A673 (cell line): ENCODE measurements at regions not wholly inside any gene's neighbourhood (a gene's known extent, or its start where the extent isn't known, plus 50 kb on each side); places are given as distances from the start of the nearest gene placed in this dataset.

Source experiments
- BruUV-seq: library from RNA; stranded (reverse); fragments of 400-500 nt; replicated peaks from 2 replicates; lab custom pipeline; 2021; lab: Mats Ljungman, UMichigan
- CTCF ChIA-PET: fragments of 300-600 bp; sonication (Branson Sonifier 250); formaldehyde crosslinking; loops from one replicate; lab custom pipeline; 2022; ENCODE audit warnings: antibody characterized with exemption; lab: Charles Lee
- POLR2A ChIA-PET: fragments of 300-600 bp; sonication (Branson Sonifier 250); formaldehyde crosslinking; loops from one replicate; lab custom pipeline; 2022; ENCODE audit warnings: antibody characterized with exemption; ENCODE audit not compliant: low non-redundant PET; lab: Charles Lee
- DNase-seq: peaks from one replicate; pipeline ENCODE4 v3.0.0-alpha.2; 2015; ENCODE audit warnings: low spot score
- H3K27ac ChIP-seq: fragments of 200-600 bp; sonication (generic); 2 replicates; pipeline ENCODE4 v1.5.1; 2016; ENCODE audit warnings: mixed run types, low read depth, mild to moderate bottlenecking, mixed read lengths, antibody characterized with exemption, low read length; ENCODE audit not compliant: poor library complexity, severe bottlenecking
- H3K27me3 ChIP-seq: fragments of 200-600 bp; sonication (generic); replicated peaks from 2 replicates; pipeline ENCODE4 v1.6.1; 2017; ENCODE audit warnings: mixed run types, low read depth, mild to moderate bottlenecking, mixed read lengths, antibody characterized with exemption, low read length; ENCODE audit not compliant: insufficient read depth, poor library complexity
- H3K36me3 ChIP-seq: fragments of 200-600 bp; sonication (generic); 2 replicates; pipeline ENCODE4 v1.6.1; 2016; ENCODE audit warnings: mixed run types, mild to moderate bottlenecking, mixed read lengths, antibody characterized with exemption, low read length; ENCODE audit not compliant: insufficient read depth, poor library complexity, severe bottlenecking
- H3K4me1 ChIP-seq: fragments of 200-600 bp; sonication (generic); 2 replicates; pipeline ENCODE4 v1.6.1; 2017; ENCODE audit warnings: mixed run types, mild to moderate bottlenecking, mixed read lengths, antibody characterized with exemption, low read length; ENCODE audit not compliant: insufficient read depth, poor library complexity, severe bottlenecking
- H3K4me3 ChIP-seq: fragments of 200-600 bp; sonication (generic); 2 replicates; pipeline ENCODE4 v1.5.1; 2016; ENCODE audit warnings: low read depth, mixed run types, mild to moderate bottlenecking, mixed read lengths, low read length; ENCODE audit not compliant: poor library complexity, severe bottlenecking
- H3K9me3 ChIP-seq: fragments of 200-600 bp; sonication (generic); 2 replicates; pipeline ENCODE4 v1.6.1; 2016; ENCODE audit warnings: mixed run types, low read depth, mild to moderate bottlenecking, mixed read lengths, antibody characterized with exemption, low read length; ENCODE audit not compliant: poor library complexity, severe bottlenecking
- EZH2 ChIP-seq: fragments of 200-600 bp; sonication (generic); IDR thresholded peaks from 2 replicates; pipeline ENCODE4 v1.6.1; 2017; ENCODE audit warnings: borderline replicate concordance, low read depth, mild to moderate bottlenecking, mixed read lengths, antibody characterized with exemption, low read length; ENCODE audit not compliant: poor library complexity, severe bottlenecking
- intact Hi-C: fragments of 100-400 bp; cut with micrococcal nuclease; formaldehyde crosslinking; loops from one replicate; pipeline ENCODE4 v1.10.0; 2022; ENCODE audit not compliant: unreplicated experiment
- TF ChIP-seq, protein P1 (sequence below): fragments of 300-800, 200-600 bp; sonication (generic); conservative IDR thresholded peaks from 2 replicates; pipeline ENCODE4 v1.5.1; 2017; ENCODE audit warnings: low read depth, mild to moderate bottlenecking, antibody characterized with exemption, low read length, moderate library complexity, mixed read lengths

DNA sequence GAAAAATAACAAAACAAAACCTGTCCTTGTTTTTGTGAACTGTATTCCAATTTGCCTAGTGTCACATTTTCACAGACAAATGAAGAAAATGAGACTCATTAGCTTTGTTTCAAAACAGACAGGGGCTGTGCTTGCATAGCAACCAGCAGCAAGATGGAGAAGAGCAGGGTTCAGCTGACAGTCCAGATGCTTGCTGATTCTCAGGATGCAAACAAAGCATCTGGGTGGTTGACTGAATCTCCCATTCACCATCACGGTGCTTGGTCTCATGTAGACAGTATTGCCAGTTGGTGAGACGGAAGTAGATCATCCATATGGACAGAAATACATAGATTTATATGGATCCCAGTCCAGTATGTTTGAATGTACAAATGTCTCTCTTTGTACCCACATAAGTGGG lies 326.8 kb downstream of the CCDC85A start:
- Histone ChIP-seq H3K36me3 (no peaks in the 10 kb centered on the region), H3K4me1 (no peaks in the 10 kb centered on the region), H3K4me3 (no peak overlapping the region), H3K9me3 (no peaks in the 10 kb centered on the region), H3K27ac (no peak overlapping the region), H3K27me3 (no peaks in the 10 kb centered on the region)
- CTCF ChIA-PET, result no interaction called here
- no peak for TF ChIP-seq EZH2
- TF ChIP-seq, protein P1, sequence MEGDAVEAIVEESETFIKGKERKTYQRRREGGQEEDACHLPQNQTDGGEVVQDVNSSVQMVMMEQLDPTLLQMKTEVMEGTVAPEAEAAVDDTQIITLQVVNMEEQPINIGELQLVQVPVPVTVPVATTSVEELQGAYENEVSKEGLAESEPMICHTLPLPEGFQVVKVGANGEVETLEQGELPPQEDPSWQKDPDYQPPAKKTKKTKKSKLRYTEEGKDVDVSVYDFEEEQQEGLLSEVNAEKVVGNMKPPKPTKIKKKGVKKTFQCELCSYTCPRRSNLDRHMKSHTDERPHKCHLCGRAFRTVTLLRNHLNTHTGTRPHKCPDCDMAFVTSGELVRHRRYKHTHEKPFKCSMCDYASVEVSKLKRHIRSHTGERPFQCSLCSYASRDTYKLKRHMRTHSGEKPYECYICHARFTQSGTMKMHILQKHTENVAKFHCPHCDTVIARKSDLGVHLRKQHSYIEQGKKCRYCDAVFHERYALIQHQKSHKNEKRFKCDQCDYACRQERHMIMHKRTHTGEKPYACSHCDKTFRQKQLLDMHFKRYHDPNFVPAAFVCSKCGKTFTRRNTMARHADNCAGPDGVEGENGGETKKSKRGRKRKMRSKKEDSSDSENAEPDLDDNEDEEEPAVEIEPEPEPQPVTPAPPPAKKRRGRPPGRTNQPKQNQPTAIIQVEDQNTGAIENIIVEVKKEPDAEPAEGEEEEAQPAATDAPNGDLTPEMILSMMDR, result no peak
- no peak for DNase-seq
- intact Hi-C loops, result no loop called here
- no TSS peak for BruUV-seq
- POLR2A ChIA-PET, result no interaction called here

GRCh38 chr2:56515399-56515798 lies 331.6 kb downstream of the CCDC85A start:
- Histone ChIP-seq H3K9me3 (no peaks in the 10 kb centered on the region), H3K27ac (no peak overlapping the region), H3K36me3 (no peaks in the 10 kb centered on the region), H3K4me3 (no peak overlapping the region), H3K27me3 (no peaks in the 10 kb centered on the region), H3K4me1 (no peaks in the 10 kb centered on the region)
- intact Hi-C loops, result no loop called here
- ChIA-PET CTCF (no interaction called here), POLR2A (no interaction called here)
- TF ChIP-seq EZH2, result no peak
- TF ChIP-seq, protein P1, result no peak
- no peak for DNase-seq
- BruUV-seq, result no TSS peak

- intact Hi-C loops, result no loop called here
- Histone ChIP-seq H3K36me3 (no peaks in the 10 kb centered on the region), H3K27ac (no peak overlapping the region), H3K4me1 (peaks cover 3% of the 10 kb centered on the region), H3K27me3 (no peaks in the 10 kb centered on the region), H3K9me3 (no peaks in the 10 kb centered on the region), H3K4me3 (no peak overlapping the region)
- POLR2A ChIA-PET, result no interaction called here
- no peak for DNase-seq
- BruUV-seq, result no TSS peak
- CTCF ChIA-PET, result no interaction called here
- TF ChIP-seq, protein P1, result no peak
- TF ChIP-seq EZH2, result no peak
Observed at GRCh38 chr2:56519806-56520205, 336.0 kb downstream of the CCDC85A start.
